D721Med (cell line): ENCODE measurements at regions not wholly inside any gene's neighbourhood (a gene's known extent, or its start where the extent isn't known, plus 50 kb on each side); places are given as distances from the start of the nearest gene placed in this dataset.

Experiments used
- DNase-seq: peaks from one replicate; pipeline ENCODE4 v3.0.0; 2011; ENCODE audit warnings: low spot score; ENCODE audit not compliant: insufficient read length
- FAIRE-seq: peaks from 2 replicates; lab custom pipeline; 2011; peaks lifted over from hg19 to GRCh38; lab: Jason Lieb, UNC
- CTCF ChIP-seq: IDR thresholded peaks from 2 replicates; pipeline ENCODE4 v1.5.1; 2012; ENCODE audit warnings: mild to moderate bottlenecking, control low read depth; ENCODE audit not compliant: insufficient read depth; ENCODE audit errors: missing control alignments

DNA sequence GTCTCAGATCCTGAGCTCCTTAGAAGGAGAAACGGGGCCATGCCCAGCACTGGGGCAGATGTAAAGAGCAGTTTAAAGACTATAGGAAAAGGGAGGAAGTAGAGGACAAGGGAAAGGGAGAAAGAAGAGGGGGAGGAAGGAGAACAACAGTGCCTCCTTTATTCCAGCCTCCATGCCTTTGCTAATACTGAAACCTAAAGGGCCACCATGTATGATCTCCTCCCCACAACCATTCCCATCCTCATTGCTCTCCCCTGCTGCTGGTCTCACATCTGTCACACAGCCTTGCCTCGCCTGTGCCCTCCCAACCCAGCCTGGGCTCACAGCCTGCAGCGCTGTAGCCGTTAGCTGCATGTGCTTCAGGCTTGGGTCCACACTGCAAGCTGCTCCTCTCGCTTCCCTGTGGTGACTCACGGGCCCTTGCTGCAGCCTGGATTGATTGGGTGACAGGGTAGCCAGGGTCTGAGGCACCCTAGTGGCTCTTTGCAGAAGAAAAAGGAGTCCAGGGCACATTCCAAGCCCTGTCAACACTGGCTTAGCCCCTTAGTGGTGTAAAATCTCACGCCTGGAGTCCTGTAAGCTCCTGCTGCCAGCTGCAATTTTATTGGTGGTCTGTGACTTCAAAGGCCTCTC lies 281.9 kb downstream of the SRBD1 start:
- DNase-seq: no peak
- FAIRE-seq: no peak
- TF ChIP-seq CTCF: no peak

GRCh38 chr2:45328264-45328870 lies 282.7 kb downstream of the SRBD1 start:
- DNase-seq (no peak), FAIRE-seq (no peak)
- TF ChIP-seq CTCF: no peak

DNA sequence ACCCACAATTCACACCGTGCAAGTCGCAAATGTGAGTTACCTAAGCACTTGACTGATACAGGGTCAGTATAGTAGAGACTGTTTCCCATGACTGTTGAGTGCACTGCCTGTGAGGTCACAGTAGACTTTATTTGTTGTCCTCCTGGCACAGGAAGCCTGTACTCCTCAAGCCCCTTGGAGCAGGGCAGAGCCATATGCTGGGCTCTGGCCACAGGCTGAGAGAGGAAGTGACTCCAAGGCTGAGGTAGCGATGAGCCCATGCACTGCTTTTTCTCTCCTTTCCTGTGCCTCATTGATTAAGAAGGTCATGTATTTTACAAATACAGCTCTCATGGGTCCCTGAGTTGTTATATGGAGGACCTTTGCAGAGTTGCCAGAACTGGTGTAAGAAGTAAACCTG lies 287.7 kb downstream of the SRBD1 start:
- DNase-seq (no peak), FAIRE-seq (no peak)
- no peak for TF ChIP-seq CTCF

GRCh38 chr2:45320956-45321355 lies 290.1 kb downstream of the SRBD1 start:
- FAIRE-seq: no peak
- DNase-seq: no peak
- no peak for TF ChIP-seq CTCF

DNA sequence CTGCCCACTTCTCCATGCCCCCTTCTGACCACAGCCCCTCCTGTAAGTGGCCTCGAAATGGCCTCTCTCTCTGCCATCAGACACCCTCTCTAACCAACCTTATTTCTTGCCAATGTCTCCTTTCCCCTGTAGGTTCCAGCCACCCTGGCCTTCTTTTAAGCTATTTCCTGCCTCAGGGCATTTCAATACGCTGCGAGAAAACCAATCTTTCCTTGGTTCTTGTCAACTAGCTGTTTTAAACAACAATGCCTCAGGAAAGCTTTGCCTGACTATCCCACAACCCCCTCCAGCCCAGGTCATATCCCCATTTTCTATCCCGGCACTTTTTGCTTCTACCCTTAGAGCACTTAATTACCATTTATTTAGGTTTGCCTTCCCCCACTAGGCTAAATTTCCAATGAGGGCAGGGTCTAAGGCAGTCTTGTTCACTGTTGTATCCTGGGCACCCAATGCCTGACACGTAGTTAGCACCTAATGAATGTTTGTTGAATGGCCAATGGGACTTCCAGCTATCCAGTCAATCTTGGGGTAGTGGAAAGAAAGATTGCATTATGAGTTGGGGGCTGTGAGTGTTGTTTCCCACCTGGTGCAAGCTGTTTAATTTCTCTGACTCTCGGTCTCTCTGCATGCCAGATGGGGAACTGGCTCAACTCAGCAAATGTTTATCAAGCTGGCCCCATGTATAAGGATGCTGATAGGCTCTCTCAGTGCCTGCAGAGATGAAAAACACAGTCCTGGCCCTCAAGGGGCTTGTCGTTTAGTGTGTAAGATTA lies 291.2 kb downstream of the SRBD1 start:
- DNase-seq (no peak), FAIRE-seq (no peak)
- TF ChIP-seq CTCF: no peak

GRCh38 chr2:45318686-45319085 lies 292.4 kb downstream of the SRBD1 start:
- FAIRE-seq (no peak), DNase-seq (no peak)
- TF ChIP-seq CTCF: no peak
